PC-3 (cell line): ENCODE measurements at regions not wholly inside any gene's neighbourhood (a gene's known extent, or its start where the extent isn't known, plus 50 kb on each side); places are given as distances from the start of the nearest gene placed in this dataset.
A peak's percentile ranks its signal among the peaks of the same experiment; 100 is the strongest.

Experiments used
- ATAC-seq: fragments of 200-7000 bp; cut with Tn5 transposase; 2 replicates; pipeline ENCODE4 v1.9.1; 2020; ENCODE audit warnings: mild to moderate bottlenecking, moderate library complexity
- BruUV-seq: library from RNA; stranded (reverse); fragments of 400-500 nt; replicated peaks from 2 replicates; lab custom pipeline; 2021; lab: Mats Ljungman, UMichigan
- CTCF ChIA-PET: fragments of 300-600 bp; sonication (Branson Sonifier 250); formaldehyde crosslinking; loops from one replicate; lab custom pipeline; 2022; ENCODE audit warnings: antibody characterized with exemption; lab: Charles Lee
- POLR2A ChIA-PET: fragments of 300-600 bp; sonication (Branson Sonifier 250); formaldehyde crosslinking; loops from one replicate; lab custom pipeline; 2022; ENCODE audit warnings: antibody characterized with exemption; ENCODE audit not compliant: unreplicated experiment; lab: Charles Lee
- DNase-seq: peaks from one replicate; pipeline ENCODE4 v3.0.0-alpha.2; 2015
- H2AFZ ChIP-seq: fragments of 300-600 bp; sonication (generic); 2 replicates; pipeline ENCODE4 v1.6.0; 2016; ENCODE audit warnings: antibody characterized with exemption, low read length
- H3F3A ChIP-seq: fragments of 300-600 bp; sonication (generic); one replicate; pipeline ENCODE4 v1.6.0; 2017; ENCODE audit warnings: antibody characterized with exemption, low read length, control low read depth, mild to moderate bottlenecking; ENCODE audit not compliant: unreplicated experiment
- H3K27ac ChIP-seq: fragments of 300-600 bp; sonication (generic); 2 replicates; pipeline ENCODE4 v1.5.1; 2016; ENCODE audit warnings: mild to moderate bottlenecking, low read length
- H3K27me3 ChIP-seq: fragments of 300-600 bp; sonication (generic); 2 replicates; pipeline ENCODE4 v1.6.1; 2016; ENCODE audit warnings: low read length, mixed read lengths
- H3K36me3 ChIP-seq: fragments of 300-600 bp; sonication (generic); 2 replicates; pipeline ENCODE4 v1.6.1; 2016; ENCODE audit warnings: low read depth, mixed run types, low read length, mixed read lengths
- H3K4me1 ChIP-seq: fragments of 300-600 bp; sonication (generic); 2 replicates; pipeline ENCODE4 v1.5.1; 2016; ENCODE audit warnings: low read length; ENCODE audit not compliant: insufficient read depth
- H3K4me2 ChIP-seq: fragments of 300-600 bp; sonication (generic); 2 replicates; pipeline ENCODE4 v1.6.0; 2016; ENCODE audit warnings: low read length
- H3K4me3 ChIP-seq: fragments of 300-600 bp; sonication (generic); 2 replicates; pipeline ENCODE4 v1.5.1; 2016; ENCODE audit warnings: mild to moderate bottlenecking, low read length, mixed read lengths
- H3K79me2 ChIP-seq: fragments of 300-600 bp; sonication (generic); 2 replicates; pipeline ENCODE4 v1.6.1; 2017; ENCODE audit warnings: low read length, mixed read lengths
- H3K9ac ChIP-seq: fragments of 300-600 bp; sonication (generic); 2 replicates; pipeline ENCODE4 v1.6.0; 2016; ENCODE audit warnings: mild to moderate bottlenecking, low read length
- H3K9me2 ChIP-seq: fragments of 300-600 bp; sonication (generic); replicated peaks from 2 replicates; pipeline ENCODE4 v1.6.1; 2016; ENCODE audit warnings: mixed run types, low read length, mixed read lengths
- H3K9me3 ChIP-seq: fragments of 300-600 bp; sonication (generic); 2 replicates; pipeline ENCODE4 v1.6.1; 2016; ENCODE audit warnings: low read length, mixed read lengths
- H4K20me1 ChIP-seq: fragments of 300-600 bp; sonication (generic); 2 replicates; pipeline ENCODE4 v1.6.1; 2016; ENCODE audit warnings: low read length, mixed read lengths
- CTCF ChIP-seq: fragments of 300-600 bp; sonication (generic); conservative IDR thresholded peaks from 2 replicates; pipeline ENCODE4 v1.5.1; 2017; ENCODE audit warnings: antibody characterized with exemption, low read depth, mild to moderate bottlenecking, low read length
- EZH2 ChIP-seq: fragments of 300-600 bp; sonication (generic); IDR thresholded peaks from one replicate; pipeline ENCODE4 v1.6.1; 2017; ENCODE audit warnings: antibody characterized with exemption, mild to moderate bottlenecking, low read length; ENCODE audit not compliant: unreplicated experiment
- EZH2phosphoT487 ChIP-seq: fragments of 300-600 bp; sonication (generic); IDR thresholded peaks from 2 replicates; pipeline ENCODE4 v1.6.1; 2018; ENCODE audit warnings: mild to moderate bottlenecking, antibody characterized with exemption, low read length, borderline replicate concordance
- intact Hi-C: fragments of 100-400 bp; cut with micrococcal nuclease; formaldehyde crosslinking; loops from 2 replicates; pipeline ENCODE4 v1.9.0; 2023

- TF ChIP-seq EZH2phosphoT487 (no peak), CTCF (no peak), EZH2 (no peak)
- no peaks in the 10 kb centered on the region for H3K27me3 ChIP-seq
- BruUV-seq = no TSS peak
- 0 out of 2 replicates have a peak overlapping the region, but pooled peaks have one; percentile 10 for H2AFZ ChIP-seq
- peaks cover 38% of the 10 kb centered on the region for H3K4me1 ChIP-seq
- H4K20me1 ChIP-seq = no peaks in the 10 kb centered on the region
- ATAC-seq (no peak; the same call in 1 of the 2 replicates), DNase-seq (no peak)
- peak overlapping the region; percentile 25 for H3K4me2 ChIP-seq
- intact Hi-C loops = no loop called here
- no peaks in the 10 kb centered on the region for H3K36me3 ChIP-seq
- no peaks in the 10 kb centered on the region for H3K9me3 ChIP-seq
- POLR2A ChIA-PET = no interaction called here
- CTCF ChIA-PET = no interaction called here
- no peaks in the 10 kb centered on the region for H3F3A ChIP-seq
- peak overlapping the region; percentile 51 for H3K9ac ChIP-seq
- no peak overlapping the region for H3K4me3 ChIP-seq
- peak overlapping the region; percentile 80 for H3K27ac ChIP-seq
- H3K9me2 ChIP-seq = no peaks in the 10 kb centered on the region
- no peaks in the 10 kb centered on the region for H3K79me2 ChIP-seq
Measured at GRCh38 chr11:122046438-122046837, 69.6 kb downstream of the BLID start.

GRCh38 chr11:122045181-122045586 lies 70.8 kb downstream of the BLID start:
- H3K27ac ChIP-seq = peak overlapping the region; percentile 80
- ChIA-PET CTCF (no interaction called here), POLR2A (interaction anchor here (0.5 to 0.7 kb wide), 6 partner anchors 11 to 299 kb away, joined by 3 to 29 read pairs (median 8); no protein-coding TSS in a partner anchor)
- H3K4me3 ChIP-seq = no peak overlapping the region
- H2AFZ ChIP-seq = no peak overlapping the region
- peak overlapping the region; percentile 2; the same call in 1 of the 2 replicates for H3K9ac ChIP-seq
- no peaks in the 10 kb centered on the region for H3K9me2 ChIP-seq
- H3K27me3 ChIP-seq = no peaks in the 10 kb centered on the region
- TF ChIP-seq EZH2phosphoT487 (no peak), CTCF (no peak), EZH2 (no peak)
- peak; percentile 76 for ATAC-seq
- no peaks in the 10 kb centered on the region for H3K36me3 ChIP-seq
- DNase-seq = peak; percentile 92
- no peaks in the 10 kb centered on the region for H3F3A ChIP-seq
- BruUV-seq = no TSS peak
- H3K79me2 ChIP-seq = no peaks in the 10 kb centered on the region
- intact Hi-C loops = no loop called here
- H4K20me1 ChIP-seq = no peaks in the 10 kb centered on the region
- no peaks in the 10 kb centered on the region for H3K9me3 ChIP-seq
- H3K4me2 ChIP-seq = 0 out of 2 replicates have a peak overlapping the region, but pooled peaks have one; percentile 7
- H3K4me1 ChIP-seq = peaks cover 41% of the 10 kb centered on the region

GRCh38 chr11:122044086-122044485 lies 71.9 kb downstream of the BLID start:
- H3K4me1 ChIP-seq = peaks cover 43% of the 10 kb centered on the region
- no peak overlapping the region for H3K4me3 ChIP-seq
- H3K36me3 ChIP-seq = no peaks in the 10 kb centered on the region
- H4K20me1 ChIP-seq = no peaks in the 10 kb centered on the region
- no peak overlapping the region for H3K4me2 ChIP-seq
- H3F3A ChIP-seq = no peaks in the 10 kb centered on the region
- no peaks in the 10 kb centered on the region for H3K9me3 ChIP-seq
- H3K9me2 ChIP-seq = no peaks in the 10 kb centered on the region
- TF ChIP-seq EZH2 (no peak), EZH2phosphoT487 (no peak), CTCF (no peak)
- H2AFZ ChIP-seq = peak overlapping the region; percentile 27
- intact Hi-C loops = loop anchor here (5.0 kb wide), 1 partner anchor 43 kb away; no protein-coding TSS in a partner anchor
- ChIA-PET POLR2A (no interaction called here), CTCF (no interaction called here)
- peak; percentile 38 for DNase-seq
- ATAC-seq = no peak
- H3K79me2 ChIP-seq = no peaks in the 10 kb centered on the region
- no TSS peak for BruUV-seq
- no peak overlapping the region for H3K9ac ChIP-seq
- H3K27me3 ChIP-seq = no peaks in the 10 kb centered on the region
- peak overlapping the region; percentile 80 for H3K27ac ChIP-seq
